PC-3 (cell line): ENCODE measurements at regions not wholly inside any gene's neighbourhood (a gene's known extent, or its start where the extent isn't known, plus 50 kb on each side); places are given as distances from the start of the nearest gene placed in this dataset.

ENCODE experiments used
- EZH2 ChIP-seq: fragments of 300-600 bp; sonication (generic); IDR thresholded peaks from one replicate; pipeline ENCODE4 v1.6.1; 2017; ENCODE audit warnings: antibody characterized with exemption, mild to moderate bottlenecking, low read length; ENCODE audit not compliant: unreplicated experiment
- EZH2phosphoT487 ChIP-seq: fragments of 300-600 bp; sonication (generic); IDR thresholded peaks from 2 replicates; pipeline ENCODE4 v1.6.1; 2018; ENCODE audit warnings: mild to moderate bottlenecking, antibody characterized with exemption, low read length, borderline replicate concordance
- TF ChIP-seq, protein P1 (sequence below): fragments of 300-600 bp; sonication (generic); conservative IDR thresholded peaks from 2 replicates; pipeline ENCODE4 v1.5.1; 2017; ENCODE audit warnings: antibody characterized with exemption, low read depth, mild to moderate bottlenecking, low read length

DNA sequence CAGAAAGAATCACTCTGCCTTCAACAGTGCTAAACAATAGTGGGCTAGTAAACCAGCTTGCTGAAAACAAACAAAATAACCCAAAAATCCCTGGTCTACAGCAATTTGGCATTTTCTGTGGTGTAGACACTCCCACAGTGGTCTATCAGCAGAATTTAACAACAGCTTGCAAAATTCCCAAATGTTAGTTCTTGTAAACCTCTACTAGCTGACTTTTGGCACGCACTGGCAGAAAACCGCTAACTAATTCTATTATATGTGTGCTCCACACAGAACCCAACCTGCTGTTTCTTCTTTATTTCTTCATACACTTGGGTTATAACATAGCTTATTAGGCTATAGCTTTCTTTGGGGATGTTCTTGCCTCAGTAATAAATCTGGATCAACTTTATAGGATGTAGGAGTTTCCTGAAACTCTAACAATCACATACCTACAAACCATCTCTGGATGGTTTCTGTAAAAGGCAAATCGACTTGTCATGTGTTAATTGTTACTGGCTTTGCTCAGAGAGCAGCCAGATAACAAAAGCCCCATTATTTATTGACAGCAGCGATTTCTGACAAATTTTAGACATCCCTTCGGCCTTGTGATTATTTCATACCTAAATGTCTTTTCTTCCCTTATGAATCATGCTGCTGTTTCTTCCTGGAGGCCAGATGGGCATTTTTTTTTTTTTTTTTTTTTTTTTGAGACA lies 82.7 kb upstream of the NAA35 start:
- TF ChIP-seq, protein P1, sequence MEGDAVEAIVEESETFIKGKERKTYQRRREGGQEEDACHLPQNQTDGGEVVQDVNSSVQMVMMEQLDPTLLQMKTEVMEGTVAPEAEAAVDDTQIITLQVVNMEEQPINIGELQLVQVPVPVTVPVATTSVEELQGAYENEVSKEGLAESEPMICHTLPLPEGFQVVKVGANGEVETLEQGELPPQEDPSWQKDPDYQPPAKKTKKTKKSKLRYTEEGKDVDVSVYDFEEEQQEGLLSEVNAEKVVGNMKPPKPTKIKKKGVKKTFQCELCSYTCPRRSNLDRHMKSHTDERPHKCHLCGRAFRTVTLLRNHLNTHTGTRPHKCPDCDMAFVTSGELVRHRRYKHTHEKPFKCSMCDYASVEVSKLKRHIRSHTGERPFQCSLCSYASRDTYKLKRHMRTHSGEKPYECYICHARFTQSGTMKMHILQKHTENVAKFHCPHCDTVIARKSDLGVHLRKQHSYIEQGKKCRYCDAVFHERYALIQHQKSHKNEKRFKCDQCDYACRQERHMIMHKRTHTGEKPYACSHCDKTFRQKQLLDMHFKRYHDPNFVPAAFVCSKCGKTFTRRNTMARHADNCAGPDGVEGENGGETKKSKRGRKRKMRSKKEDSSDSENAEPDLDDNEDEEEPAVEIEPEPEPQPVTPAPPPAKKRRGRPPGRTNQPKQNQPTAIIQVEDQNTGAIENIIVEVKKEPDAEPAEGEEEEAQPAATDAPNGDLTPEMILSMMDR: no peak
- TF ChIP-seq EZH2 (no peak), EZH2phosphoT487 (no peak)
